ENCODE measurements at regions not wholly inside any gene's neighbourhood (a gene's known extent, or its start where the extent isn't known, plus 50 kb on each side); places are given as distances from the start of the nearest gene placed in this dataset.
"Not testable (repeated sequence)": the region's sequence is repeated elsewhere in the genome, so short reads cannot be mapped to it uniquely, and the experiment has no call there.

GRCh38 chr5:85647349-85648127 is 970.2 kb upstream of the COX7C start:
- CTCF ChIA-PET: no interaction called here
- Mint-ChIP-seq H3K27me3 (ENCODE audit: low read depth) (no peaks in the 10 kb centered on the region), H3K4me1 (peaks cover 22% of the 10 kb centered on the region), H3K27ac (peak overlapping the region; percentile 83), H3K4me3 (peak overlapping the region; percentile 78), H3K36me3 (no peaks in the 10 kb centered on the region), H3K9me3 (no peaks in the 10 kb centered on the region)
- ATAC-seq (peak; percentile 82), DNase-seq (ENCODE audit: low spot score) (no peak)
- no peak for TF ChIP-seq ETV6 (CRISPR knock-in tag; IDR thresholded peaks at IDR 0.05)
- POLR2A ChIA-PET: no interaction called here

GRCh38 chr5:85648495-85648894 is 969.2 kb upstream of the COX7C start:
- H3K4me1 Mint-ChIP-seq: peaks cover 22% of the 10 kb centered on the region
- no peak for ATAC-seq
- H3K9me3 Mint-ChIP-seq: no peaks in the 10 kb centered on the region
- no peaks in the 10 kb centered on the region for H3K27me3 Mint-ChIP-seq (ENCODE audit: low read depth)
- no peak for TF ChIP-seq CDX4 (CRISPR knock-in tag; IDR thresholded peaks at IDR 0.05; ENCODE audit: borderline replicate concordance)
- TF ChIP-seq CTCF (IDR thresholded peaks at IDR 0.05): no peak
- no peak for TF ChIP-seq ZNF317 (CRISPR knock-in tag; IDR thresholded peaks at IDR 0.05; ENCODE audit: borderline replicate concordance, low read depth)
- no peak for TF ChIP-seq NR1H2 (CRISPR knock-in tag; IDR thresholded peaks at IDR 0.05)
- no peak for TF ChIP-seq ZSCAN18 (CRISPR knock-in tag; IDR thresholded peaks at IDR 0.05)
- no peak for TF ChIP-seq NFYB (CRISPR knock-in tag; conservative IDR thresholded peaks at IDR 0.05; ENCODE audit: low read depth)
- H3K36me3 Mint-ChIP-seq: no peaks in the 10 kb centered on the region
- ChIA-PET POLR2A (no interaction called here), CTCF (no interaction called here)
- DNase-seq (ENCODE audit: low spot score): no peak
- H3K4me3 Mint-ChIP-seq: no peak overlapping the region; the same call in 1 of the 2 replicates
- no peak overlapping the region for H3K27ac Mint-ChIP-seq

- no peaks in the 10 kb centered on the region; the same call in 1 of the 2 replicates for H3K27me3 Mint-ChIP-seq (ENCODE audit: low read depth)
- H3K27ac Mint-ChIP-seq: no peak overlapping the region
- H3K36me3 Mint-ChIP-seq: peaks cover 23% of the 10 kb centered on the region
- ChIA-PET POLR2A (no interaction called here), CTCF (no interaction called here)
- peaks cover 16% of the 10 kb centered on the region for H3K4me1 Mint-ChIP-seq
- DNase-seq (ENCODE audit: low spot score) (no peak), ATAC-seq (no peak)
- no peak overlapping the region for H3K4me3 Mint-ChIP-seq
- TF ChIP-seq GABPB1 (CRISPR knock-in tag; IDR thresholded peaks at IDR 0.05) (no peak), ZSCAN18 (CRISPR knock-in tag; IDR thresholded peaks at IDR 0.05) (no peak), JAZF1 (CRISPR knock-in tag; IDR thresholded peaks at IDR 0.05) (no peak), PREB (CRISPR knock-in tag; IDR thresholded peaks at IDR 0.05; ENCODE audit: borderline replicate concordance) (no peak), HMGA2 (CRISPR knock-in tag; IDR thresholded peaks at IDR 0.05) (peak; percentile 15; the same call in 1 of the 2 replicates)
- peaks cover 29% of the 10 kb centered on the region for H3K9me3 Mint-ChIP-seq
Observed at GRCh38 chr5:85651731-85652130, 966.0 kb upstream of the COX7C start.

- H3K27ac Mint-ChIP-seq; H3K4me3 Mint-ChIP-seq; POLR2A ChIA-PET; DNase-seq (ENCODE audit: low spot score); H3K4me1 Mint-ChIP-seq; H3K27me3 Mint-ChIP-seq (ENCODE audit: low read depth); CTCF ChIA-PET; ATAC-seq: not testable (repeated sequence)
- H3K36me3 Mint-ChIP-seq: peaks cover 26% of the 10 kb centered on the region
- peaks cover 33% of the 10 kb centered on the region for H3K9me3 Mint-ChIP-seq
Observed at GRCh38 chr5:85654144-85654543, 963.6 kb upstream of the COX7C start.
